Keratinocyte (primary cell): ENCODE measurements at regions not wholly inside any gene's neighbourhood (a gene's known extent, or its start where the extent isn't known, plus 50 kb on each side); places are given as distances from the start of the nearest gene placed in this dataset.

Experiments used
- DNase-seq: peaks from one replicate; pipeline ENCODE4 v3.0.0-alpha.2; 2011; ENCODE audit warnings: low read depth, missing footprints, low spot score
- FAIRE-seq: peaks from 2 replicates; lab custom pipeline; 2011; peaks lifted over from hg19 to GRCh38; lab: Jason Lieb, UNC
- H2AFZ ChIP-seq: 2 replicates; pipeline ENCODE4 v1.6.0; 2012; ENCODE audit warnings: low read length, control low read depth, inconsistent platforms; ENCODE audit not compliant: control insufficient read depth
- H3K27ac ChIP-seq: 2 replicates; pipeline ENCODE4 v1.5.1; 2011; ENCODE audit warnings: low read length; ENCODE audit not compliant: control insufficient read depth, insufficient read depth
- H3K27me3 ChIP-seq: 3 replicates; pipeline ENCODE4 v1.6.0; 2011; ENCODE audit warnings: low read length; ENCODE audit not compliant: control insufficient read depth, insufficient read depth; ENCODE audit errors: extremely low read depth
- H3K36me3 ChIP-seq, 2 experiments: 2 replicates in 1 of 2; 3 replicates in 1 of 2; pipeline ENCODE4 v1.5.1; 2011; ENCODE audit warnings: low read length in 2 of 2, mild to moderate bottlenecking in 1 of 2; ENCODE audit not compliant: control insufficient read depth in 2 of 2, insufficient read depth in 2 of 2; ENCODE audit errors: extremely low read depth in 1 of 2
- H3K4me1 ChIP-seq: 3 replicates; pipeline ENCODE4 v1.5.1; 2011; ENCODE audit warnings: low read length; ENCODE audit not compliant: control insufficient read depth, insufficient read depth; ENCODE audit errors: extremely low read depth
- H3K4me2 ChIP-seq: 3 replicates; pipeline ENCODE4 v1.6.0; 2011; ENCODE audit warnings: low read depth, low read length; ENCODE audit not compliant: control insufficient read depth, insufficient read depth; ENCODE audit errors: extremely low read depth
- H3K4me3 ChIP-seq, 3 experiments: fragments of 200-600 bp in 1 of 3; sonication (generic) in 1 of 3; 2 replicates in 2 of 3; 3 replicates in 1 of 3; pipeline ENCODE4 v1.5.1; 2011 to 2016; ENCODE audit warnings: low read length in 3 of 3, mild to moderate bottlenecking in 3 of 3, control low read depth in 2 of 3, inconsistent platforms in 1 of 3, low read depth in 1 of 3, mixed read lengths in 1 of 3, mixed run types in 1 of 3, moderate library complexity in 1 of 3; ENCODE audit not compliant: control insufficient read depth in 2 of 3, insufficient read depth in 2 of 3; ENCODE audit errors: extremely low read depth in 1 of 3
- H3K79me2 ChIP-seq: 2 replicates; pipeline ENCODE4 v1.6.0; 2012; ENCODE audit warnings: low read length; ENCODE audit not compliant: control insufficient read depth, insufficient read depth
- H3K9ac ChIP-seq: 3 replicates; pipeline ENCODE4 v1.6.0; 2011; ENCODE audit warnings: low read length; ENCODE audit not compliant: control insufficient read depth, insufficient read depth; ENCODE audit errors: extremely low read depth
- H3K9me1 ChIP-seq: 3 replicates; pipeline ENCODE4 v1.6.0; 2011; ENCODE audit warnings: low read length; ENCODE audit not compliant: control insufficient read depth, insufficient read depth; ENCODE audit errors: extremely low read depth
- H3K9me3 ChIP-seq: 2 replicates; pipeline ENCODE4 v1.5.1; 2012; ENCODE audit warnings: low read depth, low read length; ENCODE audit not compliant: control insufficient read depth
- H4K20me1 ChIP-seq: 3 replicates; pipeline ENCODE4 v1.6.0; 2011; ENCODE audit warnings: low read length; ENCODE audit not compliant: control insufficient read depth, insufficient read depth; ENCODE audit errors: extremely low read depth
- EZH2 ChIP-seq: IDR thresholded peaks from one replicate; pipeline ENCODE4 v1.6.1; 2012; ENCODE audit warnings: inconsistent platforms, mild to moderate bottlenecking, low read length, moderate library complexity
- dilution Hi-C: fragments of 300-500 bp; cut with MboI; formaldehyde crosslinking; loops from one replicate; pipeline ENCODE4 v1.7.0; 2020; ENCODE audit warnings: low sequenced_read_pairs; ENCODE audit not compliant: extremely low pct_ligation_motif_present
- small RNA-seq, 3 experiments: library from RNA; depleted of rRNA; stranded (forward); fragments of <200 nt; gene quantifications; one replicate each; pipeline ENCODE3, GENCODE V24; 2012; ENCODE audit warnings: low read depth in 3 of 3, low replicate concordance in 1 of 3; ENCODE audit not compliant: insufficient read length in 3 of 3
- TF ChIP-seq, protein P1 (sequence below), 3 experiments: IDR thresholded peaks in 1 of 3; conservative IDR thresholded peaks in 1 of 3; optimal IDR thresholded peaks in 1 of 3; 2 replicates in 2 of 3; 3 replicates in 1 of 3; pipeline versions ENCODE3 to v1.5.1; 2011; ENCODE audit warnings: low read length in 3 of 3, mild to moderate bottlenecking in 3 of 3, moderate library complexity in 2 of 3, control low read depth in 1 of 3, inconsistent platforms in 1 of 3; ENCODE audit not compliant: insufficient read depth in 2 of 3; ENCODE audit errors: extremely low read depth in 1 of 3

DNA sequence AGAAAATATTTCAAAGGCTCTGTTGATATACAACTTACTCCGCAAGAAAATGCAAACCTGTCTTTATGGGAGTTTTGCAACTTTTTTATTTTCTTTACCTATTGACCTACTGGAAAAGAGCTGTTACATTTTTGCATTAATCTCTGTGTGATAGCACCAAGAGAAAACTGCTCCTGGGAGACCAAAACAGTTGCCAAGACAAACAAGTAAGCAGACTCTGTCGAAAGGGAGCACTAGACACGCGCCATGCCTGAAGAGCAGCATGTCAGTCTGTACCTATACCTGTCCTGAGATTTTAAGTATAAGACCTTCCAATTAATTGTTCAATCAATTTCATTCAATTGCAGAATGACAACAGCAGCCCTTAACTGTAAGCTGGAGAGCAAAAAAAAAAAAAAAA, 56.0 kb upstream of the TECRL start:
- H3K36me3 ChIP-seq = no peaks in the 10 kb centered on the region
- no peaks in the 10 kb centered on the region for H3K27me3 ChIP-seq
- no peaks in the 10 kb centered on the region for H4K20me1 ChIP-seq
- no peak overlapping the region for H3K4me3 ChIP-seq
- dilution Hi-C loops = no loop called here
- no peak for FAIRE-seq
- H3K9me3 ChIP-seq = no peaks in the 10 kb centered on the region
- H3K9ac ChIP-seq = no peak overlapping the region
- H3K4me1 ChIP-seq = no peaks in the 10 kb centered on the region
- DNase-seq = no peak
- no peak overlapping the region for H3K4me2 ChIP-seq
- H2AFZ ChIP-seq = no peak overlapping the region
- no peak overlapping the region for H3K27ac ChIP-seq
- no peaks in the 10 kb centered on the region for H3K9me1 ChIP-seq
- H3K79me2 ChIP-seq = no peaks in the 10 kb centered on the region
- TF ChIP-seq, protein P1, sequence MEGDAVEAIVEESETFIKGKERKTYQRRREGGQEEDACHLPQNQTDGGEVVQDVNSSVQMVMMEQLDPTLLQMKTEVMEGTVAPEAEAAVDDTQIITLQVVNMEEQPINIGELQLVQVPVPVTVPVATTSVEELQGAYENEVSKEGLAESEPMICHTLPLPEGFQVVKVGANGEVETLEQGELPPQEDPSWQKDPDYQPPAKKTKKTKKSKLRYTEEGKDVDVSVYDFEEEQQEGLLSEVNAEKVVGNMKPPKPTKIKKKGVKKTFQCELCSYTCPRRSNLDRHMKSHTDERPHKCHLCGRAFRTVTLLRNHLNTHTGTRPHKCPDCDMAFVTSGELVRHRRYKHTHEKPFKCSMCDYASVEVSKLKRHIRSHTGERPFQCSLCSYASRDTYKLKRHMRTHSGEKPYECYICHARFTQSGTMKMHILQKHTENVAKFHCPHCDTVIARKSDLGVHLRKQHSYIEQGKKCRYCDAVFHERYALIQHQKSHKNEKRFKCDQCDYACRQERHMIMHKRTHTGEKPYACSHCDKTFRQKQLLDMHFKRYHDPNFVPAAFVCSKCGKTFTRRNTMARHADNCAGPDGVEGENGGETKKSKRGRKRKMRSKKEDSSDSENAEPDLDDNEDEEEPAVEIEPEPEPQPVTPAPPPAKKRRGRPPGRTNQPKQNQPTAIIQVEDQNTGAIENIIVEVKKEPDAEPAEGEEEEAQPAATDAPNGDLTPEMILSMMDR (optimal IDR thresholded peaks at IDR 0.05 in 1 of 3, IDR thresholded peaks at IDR 0.05 in 1 of 3, conservative IDR thresholded peaks at IDR 0.05 in 1 of 3; ENCODE audit: extremely low read depth in 1 of 3, insufficient read depth in 2 of 3, low read length in 3 of 3) = no peak
- TF ChIP-seq EZH2 = no peak

DNA sequence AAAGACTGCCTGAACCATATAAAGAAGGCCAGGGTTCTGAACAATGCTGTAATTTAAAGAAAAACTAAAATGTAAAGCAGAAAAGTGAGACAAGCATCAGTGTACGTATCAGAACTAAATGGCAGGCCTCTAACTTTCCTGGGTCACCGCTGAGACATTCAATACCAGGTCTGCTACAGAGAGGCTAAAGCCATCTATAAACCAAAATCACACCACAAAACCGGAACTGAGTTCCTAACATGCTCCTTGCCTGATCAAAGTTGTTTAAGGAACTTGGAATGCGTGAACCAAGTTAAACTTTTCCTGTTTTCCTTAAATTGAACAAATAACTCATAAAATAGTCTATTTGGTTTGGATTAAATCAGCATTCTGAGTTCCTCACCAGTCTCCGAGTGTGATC, 55.3 kb upstream of the TECRL start:
- no peak overlapping the region for H3K4me2 ChIP-seq
- H3K36me3 ChIP-seq = no peaks in the 10 kb centered on the region
- no peak overlapping the region for H3K9ac ChIP-seq
- H3K4me1 ChIP-seq = no peaks in the 10 kb centered on the region
- H3K79me2 ChIP-seq = no peaks in the 10 kb centered on the region
- H3K9me3 ChIP-seq = no peaks in the 10 kb centered on the region
- FAIRE-seq = no peak
- H3K4me3 ChIP-seq = no peak overlapping the region
- H3K27ac ChIP-seq = no peak overlapping the region
- H2AFZ ChIP-seq = no peak overlapping the region
- dilution Hi-C loops = no loop called here
- no peak for DNase-seq
- TF ChIP-seq EZH2 = no peak
- TF ChIP-seq, protein P1 (optimal IDR thresholded peaks at IDR 0.05 in 1 of 3, IDR thresholded peaks at IDR 0.05 in 1 of 3, conservative IDR thresholded peaks at IDR 0.05 in 1 of 3; ENCODE audit: extremely low read depth in 1 of 3, insufficient read depth in 2 of 3, low read length in 3 of 3) = no peak
- no peaks in the 10 kb centered on the region for H3K27me3 ChIP-seq
- no peaks in the 10 kb centered on the region for H3K9me1 ChIP-seq
- no peaks in the 10 kb centered on the region for H4K20me1 ChIP-seq

Small RNAs in the stretch of these regions (small RNA-seq; reads per million reads assigned to genes)
- 0 reads per million in 3 experiments for gene MTCO3P27
- 0 reads per million in 3 experiments for gene MTND4LP31
